Heart left ventricle (tissue), 16 donors: ENCODE measurements at regions not wholly inside any gene's neighbourhood (a gene's known extent, or its start where the extent isn't known, plus 50 kb on each side); places are given as distances from the start of the nearest gene placed in this dataset.

Experiments
- ATAC-seq, 4 donors: fragments of 200-7000 bp; cut with Tn5 transposase; one replicate each; pipeline ENCODE4 v1.9.1; 2020 to 2022; ENCODE audit warnings: moderate library complexity in 4 of 4, mild to moderate bottlenecking in 3 of 4, moderate number of reproducible peaks in 1 of 4
- DNase-seq, 5 donors: peaks; one replicate each; pipeline ENCODE4 v3.0.0-alpha.2; 2020
- H3K27ac ChIP-seq, 12 donors: fragments of 200-600 bp; sonication (generic) in 4 of 12; one replicate each; pipeline versions ENCODE4 v1.5.0 to v1.8.0; 2016 to 2022; ENCODE audit warnings: mild to moderate bottlenecking in 2 of 12
- H3K27me3 ChIP-seq, 9 donors: fragments of 200-600 bp; sonication (generic) in 2 of 9; one replicate each; pipeline versions ENCODE4 v1.5.1 to v1.8.0; 2016 to 2022; ENCODE audit warnings: mild to moderate bottlenecking in 3 of 9
- H3K36me3 ChIP-seq, 9 donors: fragments of 200-600 bp; sonication (generic) in 2 of 9; one replicate each; pipeline versions ENCODE4 v1.5.0 to v1.8.0; 2018 to 2022; ENCODE audit warnings: mild to moderate bottlenecking in 2 of 9
- H3K4me1 ChIP-seq, 12 donors: fragments of 200-600 bp; sonication (generic) in 4 of 12; one replicate each; pipeline versions ENCODE4 v1.5.0 to v1.8.0; 2016 to 2022; ENCODE audit warnings: mild to moderate bottlenecking in 3 of 12
- H3K4me3 ChIP-seq, 12 donors: fragments of 200-600 bp; sonication (generic) in 4 of 12; one replicate each; pipeline versions ENCODE4 v1.5.0 to v1.8.0; 2017 to 2022; ENCODE audit warnings: mild to moderate bottlenecking in 9 of 12, moderate library complexity in 4 of 12
- H3K9me3 ChIP-seq, 12 donors: fragments of 200-600 bp; sonication (generic) in 4 of 12; one replicate each; pipeline versions ENCODE4 v1.5.0 to v1.8.0; 2016 to 2022; ENCODE audit warnings: mild to moderate bottlenecking in 1 of 12
- CTCF ChIP-seq, 12 donors: fragments of 200-600 bp; sonication (generic) in 4 of 12; IDR thresholded peaks; one replicate each; pipeline versions ENCODE4 v1.5.0 to v1.8.0; 2018 to 2022; ENCODE audit warnings: antibody characterized with exemption in 12 of 12, mild to moderate bottlenecking in 5 of 12
- POLR2A ChIP-seq, 2 donors: fragments of 450-650 bp; IDR thresholded peaks; one replicate each; pipeline ENCODE4 v1.6.1; 2017; ENCODE audit warnings: antibody characterized with exemption in 2 of 2, mild to moderate bottlenecking in 2 of 2, moderate library complexity in 2 of 2
- WGBS, 4 donors: extraction: QIAGEN DNeasy Blood & Tissue Kit in 2 of 4; methylation state at CpG; one replicate each; pipeline versions ENCODE4 v1.1.5 to v1.1.7; 2013 to 2018; 5-methylcytosine and 5-hydroxymethylcytosine counted together
- intact Hi-C, 10 donors: fragments of 100-400 bp; cut with DNase I; formaldehyde crosslinking; loops; one replicate each; pipeline versions ENCODE4 v1.11.1 to v1.14.2; 2022
- donor health status: ischemic (EF 13 %, LVEDD 7.1; RV severe dilation, severe dysfunction).
- donor health status: healthy with polysubstance abuse.
- donor health status: DM: no; HTN: yes; CAD: no.
- donor health status: DM: no; HTN: no; CAD: no.
- donor health status: ischemic (EF 25% LVEDD 6.9; RV normal size, moderate dysfunction).
- donor health status: ischemic (EF 25% LVEDD 5.7; RV mildly dilated, moderate dysfunction).
- donor health status: healthy.
- donor health status: DM: yes; HTN: yes; CAD: no.
- donor health status: ischemic (EF 35%, LVEDD 5.7; RV mildly dilated, moderate dysfunction).
- donor health status: nonischemic (EF 11% LVEDD 7.7; RV severe dilation, severe dysfunction).
- donor health status: DM: yes; HTN: yes; CAD: no.
- donor health status: PGD.
- donor health status: ischemic (EF 29% LVEDD 5.4; RV normal size, mild dysfunction).
- donor health status: nonischemic (EF 23%, LVEDD 6.1; RV moderate dilation, normal function).

DNA sequence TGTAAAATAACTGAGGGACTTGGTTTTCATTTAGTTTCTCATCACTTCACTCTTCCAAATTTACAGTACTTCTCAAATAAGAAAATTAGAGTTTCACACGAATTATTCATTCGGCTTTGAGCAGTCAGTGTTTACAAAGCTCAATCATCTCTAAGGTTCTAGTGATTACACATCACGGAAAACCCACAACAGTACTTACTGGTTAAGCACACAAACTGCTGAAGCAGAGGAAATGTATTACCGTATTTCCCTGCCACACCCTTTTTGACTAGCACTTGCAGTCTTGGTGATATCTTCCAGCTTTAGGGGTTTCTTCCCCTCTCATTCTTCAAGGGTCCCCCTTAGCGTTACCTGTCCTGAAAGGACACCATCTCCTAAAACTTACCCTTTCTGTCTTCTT, 164.8 kb upstream of the CDIN1 start:
- H3K27ac ChIP-seq, result no peak overlapping the region
- TF ChIP-seq CTCF (IDR thresholded peaks at IDR 0.05) (no peak), POLR2A (IDR thresholded peaks at IDR 0.05) (no peak)
- no peaks in the 10 kb centered on the region for H3K27me3 ChIP-seq
- ATAC-seq, result no peak
- WGBS, 4 donors, result 76 to 82% (median 81%) methylated on average over 5 of the region's 5 CpGs
- intact Hi-C loops, result no loop called here
- no peak overlapping the region for H3K4me3 ChIP-seq
- no peaks in the 10 kb centered on the region for H3K36me3 ChIP-seq
- H3K9me3 ChIP-seq, result peaks cover 0 to 4% (median 0%) of the 10 kb centered on the region in 12 donors
- no peak for DNase-seq
- no peaks in the 10 kb centered on the region for H3K4me1 ChIP-seq

DNA sequence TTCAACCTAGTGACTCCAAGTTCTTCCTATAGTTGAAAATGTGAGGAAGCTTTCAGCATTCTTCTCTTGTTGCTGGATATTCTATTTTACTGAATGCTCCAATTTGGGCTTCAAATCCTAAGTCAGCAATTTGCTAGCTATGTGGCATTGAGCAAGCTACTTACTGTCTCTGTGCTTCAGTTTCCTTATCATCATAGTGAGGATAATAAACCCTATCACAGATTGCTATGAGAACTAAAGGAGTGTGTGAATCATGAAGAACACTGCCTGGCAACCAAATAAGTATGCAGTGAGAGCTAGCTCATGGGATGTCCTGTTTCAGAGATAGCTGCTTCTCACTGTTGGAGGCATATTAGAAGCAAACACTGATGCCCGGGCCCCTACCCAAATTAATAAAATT, 163.8 kb upstream of the CDIN1 start:
- intact Hi-C loops, result no loop called here
- peaks cover 0 to 7% (median under 1%) of the 10 kb centered on the region in 12 donors for H3K9me3 ChIP-seq
- H3K4me3 ChIP-seq, result no peak overlapping the region
- H3K36me3 ChIP-seq, result no peaks in the 10 kb centered on the region
- 74 to 88% (median 83%) methylated on average over 1 of the region's 1 CpG for WGBS, 4 donors
- H3K27ac ChIP-seq, result no peak overlapping the region
- TF ChIP-seq POLR2A (IDR thresholded peaks at IDR 0.05), result no peak
- no peak for TF ChIP-seq CTCF (IDR thresholded peaks at IDR 0.05)
- no peaks in the 10 kb centered on the region for H3K4me1 ChIP-seq
- no peak for ATAC-seq
- DNase-seq, result no peak
- no peaks in the 10 kb centered on the region for H3K27me3 ChIP-seq

GRCh38 chr15:36422631-36423030, 156.8 kb upstream of the CDIN1 start:
- peaks cover 0 to 26% (median 6%) of the 10 kb centered on the region in 12 donors for H3K9me3 ChIP-seq
- TF ChIP-seq CTCF (IDR thresholded peaks at IDR 0.05), result no peak
- no peak for TF ChIP-seq POLR2A (IDR thresholded peaks at IDR 0.05)
- no peak for DNase-seq
- H3K36me3 ChIP-seq, result no peaks in the 10 kb centered on the region
- H3K4me3 ChIP-seq, result no peak overlapping the region
- 84 to 91% (median 87%) methylated on average over 2 of the region's 2 CpGs for WGBS, 4 donors
- intact Hi-C loops, result no loop called here
- ATAC-seq, result no peak
- no peaks in the 10 kb centered on the region for H3K4me1 ChIP-seq
- H3K27me3 ChIP-seq, result no peaks in the 10 kb centered on the region
- no peak overlapping the region for H3K27ac ChIP-seq

DNA sequence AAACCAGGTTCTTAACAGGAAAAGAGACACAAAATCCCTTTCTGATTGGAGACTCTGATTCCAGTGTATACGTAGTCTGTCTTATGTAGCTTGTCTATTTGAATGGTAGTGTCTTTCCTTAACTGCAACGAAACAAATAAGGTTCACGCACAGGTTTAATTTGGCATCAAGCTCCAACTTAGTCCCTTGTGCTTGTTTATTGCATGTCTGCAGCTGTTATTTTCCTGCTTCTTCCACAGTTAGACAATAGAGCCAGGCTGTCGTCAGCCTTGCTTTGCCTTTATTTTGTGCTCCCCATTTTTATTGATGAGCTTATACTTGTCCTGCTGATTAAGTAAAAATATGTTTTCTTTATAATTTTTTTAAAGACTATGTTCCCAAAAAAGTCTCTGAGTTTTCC, 152.7 kb upstream of the CDIN1 start:
- ATAC-seq, result no peak
- 87 to 91% (median 88%) methylated on average over 4 of the region's 4 CpGs for WGBS, 4 donors
- no peaks in the 10 kb centered on the region for H3K27me3 ChIP-seq
- intact Hi-C loops, result no loop called here
- H3K9me3 ChIP-seq, result peaks cover 0 to 12% (median 0%) of the 10 kb centered on the region in 12 donors
- H3K27ac ChIP-seq, result no peak overlapping the region
- H3K4me1 ChIP-seq, result no peaks in the 10 kb centered on the region
- no peak for TF ChIP-seq CTCF (IDR thresholded peaks at IDR 0.05)
- TF ChIP-seq POLR2A (IDR thresholded peaks at IDR 0.05), result no peak
- no peaks in the 10 kb centered on the region for H3K36me3 ChIP-seq
- H3K4me3 ChIP-seq, result no peak overlapping the region
- DNase-seq, result no peak
